Stimulated activated naive B cell treated with anti-CD40 and anti-IgM and Interleukin-4, amounts not matched to agents 10 μg/mL and 1 μg/mL and 100 μg/mL, for 72 hours (primary cell): ENCODE measurements at regions not wholly inside any gene's neighbourhood (a gene's known extent, or its start where the extent isn't known, plus 50 kb on each side); places are given as distances from the start of the nearest gene placed in this dataset.

Experiments
- ATAC-seq, 2 donors: fragments of 150-1000 bp; cut with Tn5 transposase; replicated peaks; 2 replicates each; pipeline ENCODE4 v1.10.0; 2021; ENCODE audit warnings: moderate library complexity in 1 of 2
- DNase-seq: peaks from one replicate; pipeline ENCODE4 v3.0.0; 2021
- H3K27ac Mint-ChIP-seq: one replicate; pipeline ENCODE4 v1.8.0; 2022; ENCODE audit warnings: mild to moderate bottlenecking, mixed read lengths
- H3K27me3 Mint-ChIP-seq, 2 donors: one replicate each; pipeline ENCODE4 v1.8.0; 2022; ENCODE audit warnings: mixed read lengths in 2 of 2
- H3K36me3 Mint-ChIP-seq, 2 donors: one replicate each; pipeline ENCODE4 v1.8.0; 2022; ENCODE audit warnings: mixed read lengths in 2 of 2, mild to moderate bottlenecking in 1 of 2
- H3K4me1 Mint-ChIP-seq, 2 donors: one replicate each; pipeline ENCODE4 v1.8.0; 2022; ENCODE audit warnings: mixed read lengths in 2 of 2, mild to moderate bottlenecking in 1 of 2
- H3K4me3 Mint-ChIP-seq, 2 donors: one replicate each; pipeline ENCODE4 v1.8.0; 2022; ENCODE audit warnings: mild to moderate bottlenecking in 2 of 2, mixed read lengths in 2 of 2, moderate library complexity in 1 of 2
- H3K9me3 Mint-ChIP-seq, 2 donors: one replicate each; pipeline ENCODE4 v1.8.0; 2022; ENCODE audit warnings: mixed read lengths in 2 of 2, mild to moderate bottlenecking in 1 of 2

- Mint-ChIP-seq H3K9me3 (no peaks in the 10 kb centered on the region), H3K4me1 (peaks cover 0 to 8% of the 10 kb centered on the region in 2 donors)
Observed at GRCh38 chr13:94968757-94969086, 256.4 kb upstream of the SOX21 start.

GRCh38 chr13:94968040-94968756, 255.9 kb upstream of the SOX21 start:
- Mint-ChIP-seq H3K36me3 (no peaks in the 10 kb centered on the region), H3K27ac (no peak overlapping the region), H3K4me1 (peaks cover 0 to 8% of the 10 kb centered on the region in 2 donors), H3K27me3 (peaks cover 27 to 50% of the 10 kb centered on the region in 2 donors), H3K9me3 (no peaks in the 10 kb centered on the region), H3K4me3 (peak overlapping the region in 1 of 2 donors; percentile 14)
- ATAC-seq (peak; percentile 8 to 19), DNase-seq (no peak)

More at GRCh38 chr13:94968757-94969086, 256.4 kb upstream of the SOX21 start:
- Mint-ChIP-seq H3K27me3 (peaks cover 27 to 49% of the 10 kb centered on the region in 2 donors), H3K27ac (no peak overlapping the region), H3K36me3 (no peaks in the 10 kb centered on the region), H3K4me3 (no peak overlapping the region)
- DNase-seq = no peak
- ATAC-seq = no peak

- Mint-ChIP-seq H3K36me3 (no peaks in the 10 kb centered on the region), H3K4me3 (no peak overlapping the region), H3K27ac (no peak overlapping the region), H3K27me3 (peaks cover 27 to 50% of the 10 kb centered on the region in 2 donors), H3K4me1 (peaks cover 0 to 8% of the 10 kb centered on the region in 2 donors), H3K9me3 (no peaks in the 10 kb centered on the region)
- DNase-seq (no peak), ATAC-seq (peak; percentile 48 to 61)
Observed at GRCh38 chr13:94967183-94968039, 255.1 kb upstream of the SOX21 start.

- no peak overlapping the region for H3K27ac Mint-ChIP-seq
- DNase-seq (no peak), ATAC-seq (no peak)
- H3K36me3 Mint-ChIP-seq = no peaks in the 10 kb centered on the region
- no peaks in the 10 kb centered on the region for H3K9me3 Mint-ChIP-seq
- H3K4me1 Mint-ChIP-seq = peaks cover 0 to 8% of the 10 kb centered on the region in 2 donors
- peaks cover 27 to 48% of the 10 kb centered on the region in 2 donors for H3K27me3 Mint-ChIP-seq
- H3K4me3 Mint-ChIP-seq = no peak overlapping the region
Observed at GRCh38 chr13:94966422-94966955, 254.1 kb upstream of the SOX21 start.

- H3K4me3 Mint-ChIP-seq = no peak overlapping the region
- no peaks in the 10 kb centered on the region for H3K36me3 Mint-ChIP-seq
- H3K27me3 Mint-ChIP-seq = peaks cover 3 to 14% of the 10 kb centered on the region in 2 donors
- DNase-seq (no peak), ATAC-seq (no peak)
- H3K27ac Mint-ChIP-seq = no peak overlapping the region
- no peaks in the 10 kb centered on the region for H3K4me1 Mint-ChIP-seq
- H3K9me3 Mint-ChIP-seq = no peaks in the 10 kb centered on the region
Observed at GRCh38 chr13:94959626-94960025, 247.3 kb upstream of the SOX21 start.

- Mint-ChIP-seq H3K4me3 (no peak overlapping the region), H3K9me3 (no peaks in the 10 kb centered on the region), H3K4me1 (no peaks in the 10 kb centered on the region), H3K27ac (no peak overlapping the region), H3K36me3 (no peaks in the 10 kb centered on the region), H3K27me3 (peaks cover 0 to under 1% of the 10 kb centered on the region in 2 donors)
- ATAC-seq = no peak
- no peak for DNase-seq
Observed at GRCh38 chr13:94956417-94957110, 244.2 kb upstream of the SOX21 start.

- Mint-ChIP-seq H3K27ac (no peak overlapping the region), H3K36me3 (no peaks in the 10 kb centered on the region), H3K27me3 (no peaks in the 10 kb centered on the region), H3K4me1 (no peaks in the 10 kb centered on the region), H3K4me3 (no peak overlapping the region), H3K9me3 (no peaks in the 10 kb centered on the region)
- ATAC-seq (no peak), DNase-seq (no peak)
Observed at GRCh38 chr13:94952787-94953186, 240.4 kb upstream of the SOX21 start.

- Mint-ChIP-seq H3K36me3 (no peaks in the 10 kb centered on the region), H3K4me3 (no peak overlapping the region), H3K4me1 (no peaks in the 10 kb centered on the region), H3K27me3 (no peaks in the 10 kb centered on the region), H3K9me3 (no peaks in the 10 kb centered on the region), H3K27ac (no peak overlapping the region)
- DNase-seq (no peak), ATAC-seq (no peak)
Observed at GRCh38 chr13:94950303-94950702, 238.0 kb upstream of the SOX21 start.

GRCh38 chr13:94947965-94948371, 235.6 kb upstream of the SOX21 start:
- DNase-seq = no peak
- Mint-ChIP-seq H3K27me3 (no peaks in the 10 kb centered on the region), H3K9me3 (no peaks in the 10 kb centered on the region)

DNA sequence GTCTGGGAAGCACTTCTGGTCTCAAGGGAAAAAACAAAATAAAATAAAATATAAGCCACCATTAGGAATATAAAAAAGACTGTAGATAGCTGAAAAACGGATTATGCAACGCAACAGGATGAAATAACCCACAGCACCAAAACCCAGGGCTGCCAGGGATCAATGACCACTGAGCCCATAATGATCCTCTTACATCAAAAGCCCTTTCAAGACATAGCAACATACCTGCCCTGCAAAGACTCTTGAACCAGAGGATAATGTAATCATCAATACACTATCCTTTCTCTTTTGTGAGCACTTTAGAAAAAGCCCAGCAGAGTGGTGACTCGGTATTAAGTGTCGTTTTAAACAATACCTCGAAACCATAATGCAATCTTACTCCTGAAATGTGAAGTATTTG, 235.0 kb upstream of the SOX21 start:
- no peak overlapping the region for H3K4me3 Mint-ChIP-seq
- no peak for ATAC-seq
- no peaks in the 10 kb centered on the region for H3K9me3 Mint-ChIP-seq
- no peaks in the 10 kb centered on the region for H3K4me1 Mint-ChIP-seq
- no peak overlapping the region for H3K27ac Mint-ChIP-seq
- H3K36me3 Mint-ChIP-seq = no peaks in the 10 kb centered on the region
- no peaks in the 10 kb centered on the region for H3K27me3 Mint-ChIP-seq
- no peak for DNase-seq

More at GRCh38 chr13:94947965-94948371, 235.6 kb upstream of the SOX21 start:
- Mint-ChIP-seq H3K4me1 (no peaks in the 10 kb centered on the region), H3K27ac (no peak overlapping the region), H3K36me3 (no peaks in the 10 kb centered on the region), H3K4me3 (no peak overlapping the region)
- ATAC-seq = no peak

GRCh38 chr13:94946039-94946438, 233.7 kb upstream of the SOX21 start:
- Mint-ChIP-seq H3K9me3 (no peaks in the 10 kb centered on the region), H3K36me3 (no peaks in the 10 kb centered on the region), H3K27ac (no peak overlapping the region), H3K4me1 (no peaks in the 10 kb centered on the region), H3K27me3 (no peaks in the 10 kb centered on the region), H3K4me3 (no peak overlapping the region)
- DNase-seq (no peak), ATAC-seq (no peak)

DNA sequence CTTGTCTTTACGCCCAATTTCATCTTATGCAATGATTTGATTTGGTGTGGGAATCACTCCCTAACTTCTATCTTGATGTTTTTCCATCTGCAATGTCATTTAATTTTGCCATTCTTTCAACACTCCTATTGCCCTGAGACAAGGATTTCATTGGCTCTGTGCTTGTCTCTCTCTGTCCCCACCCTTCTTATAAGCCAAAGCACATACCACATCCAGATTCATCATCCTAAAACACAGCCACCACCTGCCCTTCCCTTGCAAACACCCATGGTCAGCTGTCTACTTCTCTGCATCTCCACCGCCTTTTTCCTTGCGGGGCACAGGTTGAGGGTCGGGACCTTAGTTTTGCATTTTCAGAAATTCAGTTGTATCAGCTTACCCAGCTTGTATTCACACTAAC, 225.8 kb upstream of the SOX21 start:
- Mint-ChIP-seq H3K36me3 (no peaks in the 10 kb centered on the region), H3K4me1 (no peaks in the 10 kb centered on the region), H3K27me3 (no peaks in the 10 kb centered on the region), H3K9me3 (peaks cover 0 to 9% of the 10 kb centered on the region in 2 donors), H3K4me3 (no peak overlapping the region), H3K27ac (no peak overlapping the region)
- DNase-seq (no peak), ATAC-seq (no peak)

GRCh38 chr13:94936633-94937032, 224.3 kb upstream of the SOX21 start:
- ATAC-seq = no peak
- Mint-ChIP-seq H3K36me3 (no peaks in the 10 kb centered on the region), H3K27me3 (no peaks in the 10 kb centered on the region), H3K4me1 (no peaks in the 10 kb centered on the region), H3K4me3 (no peak overlapping the region), H3K9me3 (peaks cover 4 to 11% of the 10 kb centered on the region in 2 donors), H3K27ac (no peak overlapping the region)
- no peak for DNase-seq

- Mint-ChIP-seq H3K9me3 (peaks cover 4 to 11% of the 10 kb centered on the region in 2 donors), H3K36me3 (no peaks in the 10 kb centered on the region), H3K4me1 (no peaks in the 10 kb centered on the region), H3K27ac (no peak overlapping the region), H3K4me3 (no peak overlapping the region), H3K27me3 (no peaks in the 10 kb centered on the region)
- ATAC-seq = no peak
- no peak for DNase-seq
Observed at GRCh38 chr13:94933936-94934335, 221.6 kb upstream of the SOX21 start.
